HL-60 (cell line): ENCODE measurements at regions not wholly inside any gene's neighbourhood (a gene's known extent, or its start where the extent isn't known, plus 50 kb on each side); places are given as distances from the start of the nearest gene placed in this dataset.

Experiments
- POLR2AphosphoS5 ChIP-seq: IDR thresholded peaks from 2 replicates; pipeline ENCODE4 v1.6.1; 2012; ENCODE audit warnings: low read depth
- SPI1 ChIP-seq: IDR thresholded peaks from 2 replicates; pipeline ENCODE4 v1.6.1; 2012; ENCODE audit warnings: low read depth, mild to moderate bottlenecking, borderline replicate concordance
- TF ChIP-seq, protein P1 (sequence below): IDR thresholded peaks from 2 replicates; pipeline ENCODE4 v1.6.1; 2012; ENCODE audit warnings: low read depth; ENCODE audit not compliant: insufficient replicate concordance
- TF ChIP-seq, protein P2 (sequence below): IDR thresholded peaks from one replicate; pipeline ENCODE4 v1.5.1; 2011; ENCODE audit warnings: low read length, control low read depth, inconsistent platforms; ENCODE audit not compliant: insufficient read depth

DNA sequence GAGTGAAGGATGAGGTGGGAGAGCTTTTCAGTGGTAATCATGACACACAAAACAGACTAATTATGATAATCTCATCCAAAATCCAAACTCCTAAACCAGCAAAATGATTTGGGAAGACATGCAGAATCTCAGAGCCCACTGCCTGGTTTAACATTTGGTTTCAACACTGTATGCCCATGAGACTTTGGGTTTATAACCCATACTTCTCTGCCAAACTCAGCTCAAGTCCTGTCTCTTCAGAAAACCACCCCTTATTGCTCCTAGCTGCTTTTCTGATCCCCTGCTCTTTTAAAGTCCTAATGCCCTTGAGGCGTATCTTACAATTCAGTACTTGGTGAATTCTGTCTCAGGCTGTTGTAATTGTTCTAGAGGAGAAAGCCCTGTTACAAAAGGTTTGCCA is 593.0 kb upstream of the ID2 start:
- TF ChIP-seq, protein P1, sequence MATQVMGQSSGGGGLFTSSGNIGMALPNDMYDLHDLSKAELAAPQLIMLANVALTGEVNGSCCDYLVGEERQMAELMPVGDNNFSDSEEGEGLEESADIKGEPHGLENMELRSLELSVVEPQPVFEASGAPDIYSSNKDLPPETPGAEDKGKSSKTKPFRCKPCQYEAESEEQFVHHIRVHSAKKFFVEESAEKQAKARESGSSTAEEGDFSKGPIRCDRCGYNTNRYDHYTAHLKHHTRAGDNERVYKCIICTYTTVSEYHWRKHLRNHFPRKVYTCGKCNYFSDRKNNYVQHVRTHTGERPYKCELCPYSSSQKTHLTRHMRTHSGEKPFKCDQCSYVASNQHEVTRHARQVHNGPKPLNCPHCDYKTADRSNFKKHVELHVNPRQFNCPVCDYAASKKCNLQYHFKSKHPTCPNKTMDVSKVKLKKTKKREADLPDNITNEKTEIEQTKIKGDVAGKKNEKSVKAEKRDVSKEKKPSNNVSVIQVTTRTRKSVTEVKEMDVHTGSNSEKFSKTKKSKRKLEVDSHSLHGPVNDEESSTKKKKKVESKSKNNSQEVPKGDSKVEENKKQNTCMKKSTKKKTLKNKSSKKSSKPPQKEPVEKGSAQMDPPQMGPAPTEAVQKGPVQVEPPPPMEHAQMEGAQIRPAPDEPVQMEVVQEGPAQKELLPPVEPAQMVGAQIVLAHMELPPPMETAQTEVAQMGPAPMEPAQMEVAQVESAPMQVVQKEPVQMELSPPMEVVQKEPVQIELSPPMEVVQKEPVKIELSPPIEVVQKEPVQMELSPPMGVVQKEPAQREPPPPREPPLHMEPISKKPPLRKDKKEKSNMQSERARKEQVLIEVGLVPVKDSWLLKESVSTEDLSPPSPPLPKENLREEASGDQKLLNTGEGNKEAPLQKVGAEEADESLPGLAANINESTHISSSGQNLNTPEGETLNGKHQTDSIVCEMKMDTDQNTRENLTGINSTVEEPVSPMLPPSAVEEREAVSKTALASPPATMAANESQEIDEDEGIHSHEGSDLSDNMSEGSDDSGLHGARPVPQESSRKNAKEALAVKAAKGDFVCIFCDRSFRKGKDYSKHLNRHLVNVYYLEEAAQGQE: no peak
- TF ChIP-seq, protein P2, sequence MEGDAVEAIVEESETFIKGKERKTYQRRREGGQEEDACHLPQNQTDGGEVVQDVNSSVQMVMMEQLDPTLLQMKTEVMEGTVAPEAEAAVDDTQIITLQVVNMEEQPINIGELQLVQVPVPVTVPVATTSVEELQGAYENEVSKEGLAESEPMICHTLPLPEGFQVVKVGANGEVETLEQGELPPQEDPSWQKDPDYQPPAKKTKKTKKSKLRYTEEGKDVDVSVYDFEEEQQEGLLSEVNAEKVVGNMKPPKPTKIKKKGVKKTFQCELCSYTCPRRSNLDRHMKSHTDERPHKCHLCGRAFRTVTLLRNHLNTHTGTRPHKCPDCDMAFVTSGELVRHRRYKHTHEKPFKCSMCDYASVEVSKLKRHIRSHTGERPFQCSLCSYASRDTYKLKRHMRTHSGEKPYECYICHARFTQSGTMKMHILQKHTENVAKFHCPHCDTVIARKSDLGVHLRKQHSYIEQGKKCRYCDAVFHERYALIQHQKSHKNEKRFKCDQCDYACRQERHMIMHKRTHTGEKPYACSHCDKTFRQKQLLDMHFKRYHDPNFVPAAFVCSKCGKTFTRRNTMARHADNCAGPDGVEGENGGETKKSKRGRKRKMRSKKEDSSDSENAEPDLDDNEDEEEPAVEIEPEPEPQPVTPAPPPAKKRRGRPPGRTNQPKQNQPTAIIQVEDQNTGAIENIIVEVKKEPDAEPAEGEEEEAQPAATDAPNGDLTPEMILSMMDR: no peak
- no peak for TF ChIP-seq SPI1
- no peak for TF ChIP-seq POLR2AphosphoS5
